Loucy (cell line): ENCODE measurements at regions not wholly inside any gene's neighbourhood (a gene's known extent, or its start where the extent isn't known, plus 50 kb on each side); places are given as distances from the start of the nearest gene placed in this dataset.

Source experiments
- H2AFZ ChIP-seq: fragments of 200-600 bp; sonication (generic); 2 replicates; pipeline ENCODE4 v1.6.0; 2016; ENCODE audit warnings: antibody characterized with exemption, mild to moderate bottlenecking, low read length, moderate library complexity
- H3F3A ChIP-seq: fragments of 200-600 bp; 2 replicates; pipeline ENCODE4 v1.6.0; 2016; ENCODE audit warnings: antibody characterized with exemption, low read depth, mild to moderate bottlenecking
- H3K27me3 ChIP-seq: fragments of 200-600 bp; sonication (generic); 2 replicates; pipeline ENCODE4 v1.6.1; 2014; ENCODE audit warnings: low read length, mild to moderate bottlenecking; ENCODE audit not compliant: insufficient read depth, poor library complexity, severe bottlenecking
- H3K36me3 ChIP-seq: fragments of 200-600 bp; sonication (generic); 2 replicates; pipeline ENCODE4 v1.6.1; 2016; ENCODE audit warnings: low read length; ENCODE audit not compliant: insufficient read depth
- H3K4me1 ChIP-seq: fragments of 200-600 bp; sonication (generic); 2 replicates; pipeline ENCODE4 v1.5.1; 2014; ENCODE audit warnings: low read length, mild to moderate bottlenecking; ENCODE audit not compliant: insufficient read depth, poor library complexity, severe bottlenecking
- H3K4me2 ChIP-seq: fragments of 200-600 bp; sonication (generic); 2 replicates; pipeline ENCODE4 v1.6.0; 2014; ENCODE audit warnings: antibody characterized with exemption, low read length, low read depth, mild to moderate bottlenecking; ENCODE audit not compliant: poor library complexity, severe bottlenecking
- H3K4me3 ChIP-seq: fragments of 200-600 bp; sonication (generic); 2 replicates; pipeline ENCODE4 v1.5.1; 2014; ENCODE audit warnings: low read length, mild to moderate bottlenecking, mixed read lengths; ENCODE audit not compliant: poor library complexity, severe bottlenecking
- H3K79me2 ChIP-seq: fragments of 200-600 bp; sonication (generic); 2 replicates; pipeline ENCODE4 v1.6.1; 2014; ENCODE audit warnings: low read length; ENCODE audit not compliant: insufficient read depth
- H3K9ac ChIP-seq: fragments of 200-600 bp; sonication (generic); 2 replicates; pipeline ENCODE4 v1.6.0; 2014; ENCODE audit warnings: mild to moderate bottlenecking, low read depth, low read length, moderate library complexity; ENCODE audit not compliant: poor library complexity, severe bottlenecking
- H3K9me2 ChIP-seq: fragments of 200-600 bp; sonication (generic); replicated peaks from 2 replicates; pipeline ENCODE4 v1.6.1; 2016; ENCODE audit warnings: low read depth, low read length, mixed read lengths
- H3K9me3 ChIP-seq: fragments of 200-600 bp; sonication (generic); 2 replicates; pipeline ENCODE4 v1.6.1; 2014; ENCODE audit warnings: mild to moderate bottlenecking, antibody characterized with exemption, low read length, low read depth; ENCODE audit not compliant: insufficient read depth
- H4K20me1 ChIP-seq: fragments of 200-600 bp; sonication (generic); 2 replicates; pipeline ENCODE4 v1.6.0; 2014; ENCODE audit warnings: antibody characterized with exemption, low read length, mild to moderate bottlenecking; ENCODE audit not compliant: insufficient read depth, poor library complexity, severe bottlenecking
- EZH2phosphoT487 ChIP-seq: fragments of 200-600 bp; IDR thresholded peaks from 2 replicates; pipeline ENCODE4 v1.6.1; 2018; ENCODE audit warnings: antibody characterized with exemption, mild to moderate bottlenecking, moderate library complexity, borderline replicate concordance
- TF ChIP-seq, protein P1 (sequence below): fragments of 200-600 bp; sonication (generic); conservative IDR thresholded peaks from 2 replicates; pipeline ENCODE4 v1.5.1; 2014; ENCODE audit warnings: mild to moderate bottlenecking, antibody characterized with exemption, low read length

DNA sequence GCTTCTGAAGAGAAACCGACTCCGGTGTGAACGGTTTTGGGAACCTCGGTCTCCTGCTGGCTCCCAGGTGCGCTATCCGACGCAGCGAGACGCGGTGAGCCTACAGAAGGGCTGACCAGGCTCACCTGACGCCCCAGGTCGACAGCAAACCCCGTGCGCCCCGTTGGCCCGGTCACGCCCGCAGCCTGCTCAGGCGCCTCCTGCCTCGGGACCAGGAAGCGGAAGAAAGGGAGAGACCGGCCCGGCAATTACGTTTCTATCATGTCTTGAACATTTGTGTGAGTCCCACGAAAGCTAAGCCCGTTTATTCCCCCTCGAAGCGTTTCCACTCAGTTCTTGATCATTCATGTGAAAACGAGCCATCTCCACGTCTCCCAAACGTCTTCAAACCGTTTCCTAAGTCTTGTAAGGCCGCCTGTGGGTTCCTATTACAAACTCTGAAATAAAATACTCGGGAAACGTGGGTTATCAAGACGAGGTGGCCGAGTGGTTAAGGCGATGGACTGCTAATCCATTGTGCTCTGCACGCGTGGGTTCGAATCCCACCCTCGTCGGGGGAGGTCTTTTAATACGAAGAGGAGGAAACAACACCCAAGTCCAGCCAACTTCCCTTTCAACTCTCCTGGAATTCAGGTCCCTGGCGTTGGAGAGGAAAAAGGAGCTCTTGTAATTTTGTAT, 150.5 kb upstream of the PRSS16 start:
- Histone ChIP-seq H3K27me3 (peaks cover 4% of the 10 kb centered on the region), H3K79me2 (no peaks in the 10 kb centered on the region), H3K9me2 (no peaks in the 10 kb centered on the region), H3K9ac (no peak overlapping the region), H3K4me3 (no peak overlapping the region), H3K4me1 (peaks cover 7% of the 10 kb centered on the region), H3K9me3 (no peaks in the 10 kb centered on the region), H3F3A (no peaks in the 10 kb centered on the region), H3K4me2 (no peak overlapping the region), H3K36me3 (no peaks in the 10 kb centered on the region), H2AFZ (no peak overlapping the region), H4K20me1 (no peaks in the 10 kb centered on the region)
- no peak for TF ChIP-seq EZH2phosphoT487
- TF ChIP-seq, protein P1, sequence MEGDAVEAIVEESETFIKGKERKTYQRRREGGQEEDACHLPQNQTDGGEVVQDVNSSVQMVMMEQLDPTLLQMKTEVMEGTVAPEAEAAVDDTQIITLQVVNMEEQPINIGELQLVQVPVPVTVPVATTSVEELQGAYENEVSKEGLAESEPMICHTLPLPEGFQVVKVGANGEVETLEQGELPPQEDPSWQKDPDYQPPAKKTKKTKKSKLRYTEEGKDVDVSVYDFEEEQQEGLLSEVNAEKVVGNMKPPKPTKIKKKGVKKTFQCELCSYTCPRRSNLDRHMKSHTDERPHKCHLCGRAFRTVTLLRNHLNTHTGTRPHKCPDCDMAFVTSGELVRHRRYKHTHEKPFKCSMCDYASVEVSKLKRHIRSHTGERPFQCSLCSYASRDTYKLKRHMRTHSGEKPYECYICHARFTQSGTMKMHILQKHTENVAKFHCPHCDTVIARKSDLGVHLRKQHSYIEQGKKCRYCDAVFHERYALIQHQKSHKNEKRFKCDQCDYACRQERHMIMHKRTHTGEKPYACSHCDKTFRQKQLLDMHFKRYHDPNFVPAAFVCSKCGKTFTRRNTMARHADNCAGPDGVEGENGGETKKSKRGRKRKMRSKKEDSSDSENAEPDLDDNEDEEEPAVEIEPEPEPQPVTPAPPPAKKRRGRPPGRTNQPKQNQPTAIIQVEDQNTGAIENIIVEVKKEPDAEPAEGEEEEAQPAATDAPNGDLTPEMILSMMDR, result no peak

DNA sequence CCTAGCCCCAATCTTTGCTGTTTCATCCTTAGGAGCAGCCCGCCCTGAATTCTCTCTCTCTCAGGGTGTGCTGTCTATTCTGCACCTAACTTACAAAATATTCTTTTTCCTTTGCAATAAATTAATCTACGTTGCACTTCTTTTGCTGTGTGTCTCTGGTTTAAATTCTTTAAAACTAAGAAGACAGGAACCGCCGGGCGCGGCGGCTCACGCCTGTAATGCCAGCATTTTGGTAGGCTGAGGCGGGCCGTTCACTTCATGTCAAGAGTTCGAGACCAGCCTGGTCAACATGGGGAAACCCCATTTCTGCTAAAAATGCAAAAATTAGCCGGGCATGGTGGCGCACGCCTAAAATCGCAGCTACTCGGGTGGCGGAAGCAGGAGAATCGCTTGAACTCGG, 148.5 kb upstream of the PRSS16 start:
- Histone ChIP-seq H3K4me3 (no peak overlapping the region), H3K9me3 (no peaks in the 10 kb centered on the region), H3F3A (no peaks in the 10 kb centered on the region), H3K9ac (no peak overlapping the region), H3K36me3 (no peaks in the 10 kb centered on the region), H3K27me3 (no peaks in the 10 kb centered on the region), H3K9me2 (no peaks in the 10 kb centered on the region), H3K79me2 (no peaks in the 10 kb centered on the region), H2AFZ (no peak overlapping the region), H4K20me1 (no peaks in the 10 kb centered on the region), H3K4me2 (no peak overlapping the region), H3K4me1 (no peaks in the 10 kb centered on the region)
- TF ChIP-seq, protein P1, result no peak
- TF ChIP-seq EZH2phosphoT487, result no peak

DNA sequence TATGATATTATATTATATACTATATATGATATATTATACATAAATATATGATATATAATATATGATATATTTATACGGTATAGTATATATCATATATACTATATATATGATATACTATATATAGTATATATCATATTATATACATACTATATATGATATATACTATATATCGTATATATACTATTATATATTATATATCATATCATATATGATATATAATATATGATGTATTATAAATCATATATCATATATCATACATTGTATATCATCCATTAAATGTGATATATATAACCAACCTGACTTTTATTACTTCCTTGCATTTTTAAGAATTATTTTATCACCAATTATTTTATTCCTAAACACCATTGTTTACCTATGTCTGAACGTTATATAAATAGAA, 146.6 kb upstream of the PRSS16 start:
- H3K79me2 ChIP-seq, result no peaks in the 10 kb centered on the region
- no peaks in the 10 kb centered on the region for H3K4me1 ChIP-seq
- no peak overlapping the region for H2AFZ ChIP-seq
- no peaks in the 10 kb centered on the region for H3K9me3 ChIP-seq
- H3F3A ChIP-seq, result no peaks in the 10 kb centered on the region
- TF ChIP-seq EZH2phosphoT487, result no peak
- TF ChIP-seq, protein P1, result no peak
- no peaks in the 10 kb centered on the region for H3K27me3 ChIP-seq
- no peak overlapping the region for H3K4me3 ChIP-seq
- H4K20me1 ChIP-seq, result no peaks in the 10 kb centered on the region
- H3K9me2 ChIP-seq, result no peaks in the 10 kb centered on the region
- H3K9ac ChIP-seq, result no peak overlapping the region
- H3K4me2 ChIP-seq, result no peak overlapping the region
- H3K36me3 ChIP-seq, result no peaks in the 10 kb centered on the region
